ENCODE measurements at regions not wholly inside any gene's neighbourhood (a gene's known extent, or its start where the extent isn't known, plus 50 kb on each side); places are given as distances from the start of the nearest gene placed in this dataset.

DNA sequence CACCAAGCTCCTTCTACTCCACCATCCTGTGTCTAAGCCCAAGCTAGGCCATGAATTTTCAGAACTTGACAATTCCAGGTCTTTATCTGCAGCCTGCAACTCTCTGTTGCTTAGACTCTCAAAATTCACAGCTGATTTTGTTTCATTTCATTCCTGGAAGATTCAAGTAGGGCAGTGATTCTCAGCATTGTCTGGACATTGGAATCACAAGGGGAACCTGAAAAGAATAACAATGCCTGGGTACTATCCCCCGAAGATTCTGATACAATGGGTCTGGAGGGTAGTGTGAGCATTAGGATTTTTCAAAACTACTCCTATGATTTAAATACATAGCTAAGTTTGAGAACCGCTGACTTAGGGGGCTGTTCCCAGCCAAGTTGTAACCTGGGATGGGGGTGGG lies 534.7 kb upstream of the IL12A start:
- Histone ChIP-seq H3K36me3 (ENCODE audit: insufficient read depth, low read length) (no peaks in the 10 kb centered on the region), H3K4me1 (ENCODE audit: insufficient read depth, low read length) (no peaks in the 10 kb centered on the region), H3K27me3 (ENCODE audit: insufficient read depth, low read length) (no peaks in the 10 kb centered on the region), H3K4me3 (ENCODE audit: low read length in 2 of 2) (no peak overlapping the region), H3K9me3 (ENCODE audit: control insufficient read depth in 1 of 2, low read length in 2 of 2) (no peaks in the 10 kb centered on the region), H3K27ac (ENCODE audit: low read depth, low read length) (no peak overlapping the region)
- Mint-ChIP-seq H3K9me3 (no peaks in the 10 kb centered on the region), H3K4me3 (no peak overlapping the region), H3K36me3 (no peaks in the 10 kb centered on the region), H3K27ac (no peak overlapping the region), H3K4me1 (no peaks in the 10 kb centered on the region), H3K27me3 (peaks cover 0 to 1% of the 10 kb centered on the region in 2 donors)
- POLR2A ChIA-PET (ENCODE audit: partially characterized antibody), result no interaction called here
- CTCF ChIA-PET (ENCODE audit: partially characterized antibody), result no interaction called here
- intact Hi-C loops (cut with micrococcal nuclease), result no loop called here
- DNase-seq, result no peak

DNA sequence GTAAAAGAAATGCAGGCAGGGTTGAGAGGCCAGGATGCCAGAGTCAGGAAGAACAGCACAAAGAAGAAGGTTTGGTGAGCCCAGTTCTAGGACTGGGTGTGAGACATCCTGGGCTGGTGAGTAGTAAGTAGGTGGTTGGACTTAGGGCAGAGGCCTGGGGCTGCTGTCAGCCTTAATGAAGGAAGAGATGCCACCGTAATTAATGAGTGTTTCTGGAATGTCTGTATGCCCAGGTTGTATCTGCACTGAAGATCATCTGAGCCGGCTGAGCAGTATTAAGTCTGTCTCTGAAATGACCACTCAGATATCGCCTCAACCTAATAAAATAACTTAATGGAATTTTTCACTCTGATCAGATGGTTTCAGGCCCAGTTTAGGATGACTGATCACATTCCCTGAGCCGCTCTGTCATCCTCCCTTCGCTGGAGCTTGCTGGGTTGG lies 532.9 kb upstream of the IL12A start:
- Histone ChIP-seq H3K4me1 (ENCODE audit: insufficient read depth, low read length) (no peaks in the 10 kb centered on the region), H3K27ac (ENCODE audit: low read depth, low read length) (no peak overlapping the region), H3K9me3 (ENCODE audit: control insufficient read depth in 1 of 2, low read length in 2 of 2) (no peaks in the 10 kb centered on the region), H3K4me3 (ENCODE audit: low read length in 2 of 2) (no peak overlapping the region), H3K27me3 (ENCODE audit: insufficient read depth, low read length) (no peaks in the 10 kb centered on the region), H3K36me3 (ENCODE audit: insufficient read depth, low read length) (no peaks in the 10 kb centered on the region)
- ChIA-PET CTCF (ENCODE audit: partially characterized antibody) (no interaction called here), POLR2A (ENCODE audit: partially characterized antibody) (no interaction called here)
- no peaks in the 10 kb centered on the region for H3K4me1 Mint-ChIP-seq
- no peak overlapping the region for H3K4me3 Mint-ChIP-seq
- no peaks in the 10 kb centered on the region for H3K36me3 Mint-ChIP-seq
- intact Hi-C loops (cut with micrococcal nuclease), result no loop called here
- no peak overlapping the region for H3K27ac Mint-ChIP-seq
- H3K9me3 Mint-ChIP-seq, result peaks cover 0 to 3% (median 0%) of the 10 kb centered on the region in 8 donors
- DNase-seq, result no peak
- no peaks in the 10 kb centered on the region for H3K27me3 Mint-ChIP-seq

DNA sequence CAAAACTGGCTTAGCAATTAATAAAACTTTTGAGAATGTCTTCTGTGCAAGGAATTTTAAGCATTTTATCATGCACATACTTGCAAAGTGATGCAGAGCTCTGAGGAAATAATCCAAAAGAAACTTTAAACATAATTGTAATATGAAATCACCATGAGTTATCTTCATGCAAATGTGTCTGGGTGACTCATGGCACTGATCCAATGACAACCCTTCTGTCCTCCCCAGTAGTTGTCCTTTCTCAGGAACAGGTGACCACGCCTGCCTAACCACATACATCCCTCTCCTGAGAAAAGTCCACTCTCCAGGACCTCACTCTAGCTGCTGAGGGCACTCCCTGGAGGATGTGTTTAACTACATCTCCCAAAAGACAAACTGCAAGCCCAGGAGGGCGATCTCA lies 530.6 kb upstream of the IL12A start:
- intact Hi-C loops (cut with micrococcal nuclease), result no loop called here

DNA sequence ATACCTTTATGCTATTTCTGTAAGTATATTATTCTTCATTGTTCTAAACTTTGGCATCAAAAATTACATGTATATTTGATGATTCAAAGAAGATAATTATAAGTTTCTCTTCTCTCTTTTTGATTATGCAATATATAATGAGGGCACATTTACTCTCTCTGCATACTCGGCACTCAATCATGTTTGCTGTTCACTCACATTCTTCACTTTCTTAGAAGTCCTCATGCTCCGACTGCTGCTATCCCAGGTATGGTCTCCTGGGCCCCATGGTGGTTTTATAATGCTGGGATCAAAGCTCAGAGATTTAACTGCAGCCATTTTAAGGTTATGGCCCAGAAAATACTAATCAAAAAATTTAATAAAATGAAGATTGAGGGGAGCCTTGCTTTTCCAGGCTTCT lies 529.7 kb upstream of the IL12A start:
- Histone ChIP-seq H3K27ac (ENCODE audit: low read depth, low read length) (no peak overlapping the region), H3K4me1 (ENCODE audit: insufficient read depth, low read length) (no peaks in the 10 kb centered on the region), H3K4me3 (ENCODE audit: low read length in 2 of 2) (no peak overlapping the region), H3K27me3 (ENCODE audit: insufficient read depth, low read length) (no peaks in the 10 kb centered on the region), H3K9me3 (ENCODE audit: control insufficient read depth in 1 of 2, low read length in 2 of 2) (no peaks in the 10 kb centered on the region), H3K36me3 (ENCODE audit: insufficient read depth, low read length) (no peaks in the 10 kb centered on the region)
- ChIA-PET CTCF (ENCODE audit: partially characterized antibody) (no interaction called here), POLR2A (ENCODE audit: partially characterized antibody) (no interaction called here)
- peaks cover 0 to 5% (median 0%) of the 10 kb centered on the region in 8 donors for H3K9me3 Mint-ChIP-seq
- no peak overlapping the region for H3K27ac Mint-ChIP-seq
- no peak overlapping the region for H3K4me3 Mint-ChIP-seq
- intact Hi-C loops (cut with micrococcal nuclease), result no loop called here
- no peaks in the 10 kb centered on the region for H3K4me1 Mint-ChIP-seq
- no peak for DNase-seq
- H3K27me3 Mint-ChIP-seq, result no peaks in the 10 kb centered on the region
- no peaks in the 10 kb centered on the region for H3K36me3 Mint-ChIP-seq

More for the DNA sequence above, 530.6 kb upstream of the IL12A start:
- no peak for DNase-seq
- ChIA-PET CTCF (ENCODE audit: partially characterized antibody) (no interaction called here), POLR2A (ENCODE audit: partially characterized antibody) (no interaction called here)
- no peak overlapping the region for H3K27ac ChIP-seq (ENCODE audit: low read depth, low read length)
- no peaks in the 10 kb centered on the region for H3K27me3 ChIP-seq (ENCODE audit: insufficient read depth, low read length)
- no peaks in the 10 kb centered on the region for H3K27me3 Mint-ChIP-seq
- no peaks in the 10 kb centered on the region for H3K9me3 ChIP-seq (ENCODE audit: control insufficient read depth in 1 of 2, low read length in 2 of 2)
- peaks cover 0 to 5% (median 0%) of the 10 kb centered on the region in 8 donors for H3K9me3 Mint-ChIP-seq
- no peak overlapping the region for H3K27ac Mint-ChIP-seq
- no peaks in the 10 kb centered on the region for H3K36me3 Mint-ChIP-seq
- no peaks in the 10 kb centered on the region for H3K4me1 ChIP-seq (ENCODE audit: insufficient read depth, low read length)
- no peaks in the 10 kb centered on the region for H3K36me3 ChIP-seq (ENCODE audit: insufficient read depth, low read length)
- H3K4me3 ChIP-seq (ENCODE audit: low read length in 2 of 2), result no peak overlapping the region
- H3K4me1 Mint-ChIP-seq, result no peaks in the 10 kb centered on the region
- H3K4me3 Mint-ChIP-seq, result no peak overlapping the region

DNA sequence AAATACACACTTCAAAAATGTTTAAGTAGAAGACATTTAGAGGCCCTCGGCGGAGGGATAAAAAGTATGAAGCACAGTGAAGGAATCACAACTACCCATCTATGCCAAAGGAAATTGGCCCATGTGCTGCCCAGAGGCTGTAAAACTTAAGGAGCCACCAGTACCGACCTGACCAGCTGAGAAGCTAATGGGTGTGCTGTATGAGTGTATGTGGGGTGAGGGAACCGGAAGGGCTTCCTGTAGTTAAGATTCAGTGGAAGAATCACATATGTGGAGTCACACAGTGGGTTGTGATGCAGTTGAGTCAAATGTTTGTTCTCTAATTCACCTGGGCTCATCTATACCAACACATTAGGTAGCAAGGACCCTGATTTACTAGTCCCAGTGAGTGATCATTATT lies 516.0 kb upstream of the IL12A start:
- H3K27ac Mint-ChIP-seq, result no peak overlapping the region
- no peak overlapping the region for H3K4me3 Mint-ChIP-seq
- no peaks in the 10 kb centered on the region for H3K27me3 Mint-ChIP-seq
- Histone ChIP-seq H3K27ac (ENCODE audit: low read depth, low read length) (no peak overlapping the region), H3K4me1 (ENCODE audit: insufficient read depth, low read length) (no peaks in the 10 kb centered on the region), H3K27me3 (ENCODE audit: insufficient read depth, low read length) (no peaks in the 10 kb centered on the region), H3K36me3 (ENCODE audit: insufficient read depth, low read length) (no peaks in the 10 kb centered on the region), H3K4me3 (ENCODE audit: low read length in 2 of 2) (no peak overlapping the region), H3K9me3 (ENCODE audit: control insufficient read depth in 1 of 2, low read length in 2 of 2) (no peaks in the 10 kb centered on the region)
- ChIA-PET CTCF (ENCODE audit: partially characterized antibody) (no interaction called here), POLR2A (ENCODE audit: partially characterized antibody) (no interaction called here)
- intact Hi-C loops (cut with micrococcal nuclease), result no loop called here
- no peak for DNase-seq
- no peaks in the 10 kb centered on the region for H3K36me3 Mint-ChIP-seq
- H3K9me3 Mint-ChIP-seq, result peaks cover 0 to 6% (median 0%) of the 10 kb centered on the region in 8 donors
- no peaks in the 10 kb centered on the region for H3K4me1 Mint-ChIP-seq

DNA sequence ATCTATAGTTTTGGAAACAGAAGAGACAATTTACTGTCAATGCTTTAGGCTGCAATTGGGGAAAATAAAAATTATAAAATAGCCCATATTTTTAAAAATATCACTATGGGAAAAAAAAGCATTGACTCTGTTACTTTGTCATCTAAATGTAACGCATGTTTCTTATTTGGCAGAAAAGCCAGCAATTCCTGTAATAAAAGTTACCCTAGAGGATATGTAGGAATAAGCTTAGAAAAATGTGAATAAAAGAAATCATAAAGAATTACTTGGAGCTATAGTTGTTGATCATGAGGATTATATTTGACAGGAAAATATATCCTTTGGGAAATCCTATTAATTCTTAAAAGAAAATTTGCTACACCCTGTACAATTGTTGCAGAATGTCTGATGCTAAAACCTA lies 515.4 kb upstream of the IL12A start:
- intact Hi-C loops (cut with micrococcal nuclease), result no loop called here
- DNase-seq, result no peak
- no peak overlapping the region for H3K27ac ChIP-seq (ENCODE audit: low read depth, low read length)
- no peaks in the 10 kb centered on the region for H3K4me1 ChIP-seq (ENCODE audit: insufficient read depth, low read length)
- H3K36me3 ChIP-seq (ENCODE audit: insufficient read depth, low read length), result no peaks in the 10 kb centered on the region
- POLR2A ChIA-PET (ENCODE audit: partially characterized antibody), result no interaction called here
- Mint-ChIP-seq H3K9me3 (peaks cover 0 to 7% (median 1%) of the 10 kb centered on the region in 8 donors), H3K4me3 (no peak overlapping the region), H3K27ac (no peak overlapping the region), H3K27me3 (no peaks in the 10 kb centered on the region), H3K4me1 (no peaks in the 10 kb centered on the region), H3K36me3 (no peaks in the 10 kb centered on the region)
- H3K9me3 ChIP-seq (ENCODE audit: control insufficient read depth in 1 of 2, low read length in 2 of 2), result no peaks in the 10 kb centered on the region
- no peaks in the 10 kb centered on the region for H3K27me3 ChIP-seq (ENCODE audit: insufficient read depth, low read length)
- H3K4me3 ChIP-seq (ENCODE audit: low read length in 2 of 2), result no peak overlapping the region
- CTCF ChIA-PET (ENCODE audit: partially characterized antibody), result no interaction called here

DNA sequence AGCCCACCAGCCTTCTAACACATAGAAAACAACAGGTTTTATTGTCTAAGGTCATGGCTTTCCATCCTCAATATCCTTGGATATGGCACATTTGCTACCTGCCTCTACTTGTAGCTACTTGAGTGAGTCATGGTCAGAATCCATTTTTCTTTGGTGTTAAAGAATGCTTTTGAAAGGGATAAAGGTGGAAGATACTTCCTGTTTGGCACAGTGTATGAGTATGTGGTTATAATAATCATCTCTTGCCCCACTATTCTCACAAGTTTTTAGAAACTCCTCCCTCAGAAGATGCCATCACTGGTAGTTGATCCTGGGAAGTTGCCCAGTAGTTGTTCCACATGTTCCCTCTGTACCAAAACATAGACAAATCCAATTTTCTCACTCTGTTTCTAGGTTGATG lies 508.6 kb upstream of the IL12A start:
- Mint-ChIP-seq H3K27me3 (no peaks in the 10 kb centered on the region), H3K4me1 (no peaks in the 10 kb centered on the region), H3K36me3 (no peaks in the 10 kb centered on the region), H3K4me3 (no peak overlapping the region), H3K9me3 (peaks cover 0 to 18% (median 4%) of the 10 kb centered on the region in 8 donors), H3K27ac (no peak overlapping the region)
- Histone ChIP-seq H3K4me1 (ENCODE audit: insufficient read depth, low read length) (no peaks in the 10 kb centered on the region), H3K36me3 (ENCODE audit: insufficient read depth, low read length) (no peaks in the 10 kb centered on the region), H3K9me3 (ENCODE audit: control insufficient read depth in 1 of 2, low read length in 2 of 2) (no peaks in the 10 kb centered on the region), H3K27ac (ENCODE audit: low read depth, low read length) (no peak overlapping the region), H3K27me3 (ENCODE audit: insufficient read depth, low read length) (no peaks in the 10 kb centered on the region), H3K4me3 (ENCODE audit: low read length in 2 of 2) (no peak overlapping the region)
- no peak for DNase-seq
- ChIA-PET POLR2A (ENCODE audit: partially characterized antibody) (no interaction called here), CTCF (ENCODE audit: partially characterized antibody) (no interaction called here)
- intact Hi-C loops (cut with micrococcal nuclease), result no loop called here

DNA sequence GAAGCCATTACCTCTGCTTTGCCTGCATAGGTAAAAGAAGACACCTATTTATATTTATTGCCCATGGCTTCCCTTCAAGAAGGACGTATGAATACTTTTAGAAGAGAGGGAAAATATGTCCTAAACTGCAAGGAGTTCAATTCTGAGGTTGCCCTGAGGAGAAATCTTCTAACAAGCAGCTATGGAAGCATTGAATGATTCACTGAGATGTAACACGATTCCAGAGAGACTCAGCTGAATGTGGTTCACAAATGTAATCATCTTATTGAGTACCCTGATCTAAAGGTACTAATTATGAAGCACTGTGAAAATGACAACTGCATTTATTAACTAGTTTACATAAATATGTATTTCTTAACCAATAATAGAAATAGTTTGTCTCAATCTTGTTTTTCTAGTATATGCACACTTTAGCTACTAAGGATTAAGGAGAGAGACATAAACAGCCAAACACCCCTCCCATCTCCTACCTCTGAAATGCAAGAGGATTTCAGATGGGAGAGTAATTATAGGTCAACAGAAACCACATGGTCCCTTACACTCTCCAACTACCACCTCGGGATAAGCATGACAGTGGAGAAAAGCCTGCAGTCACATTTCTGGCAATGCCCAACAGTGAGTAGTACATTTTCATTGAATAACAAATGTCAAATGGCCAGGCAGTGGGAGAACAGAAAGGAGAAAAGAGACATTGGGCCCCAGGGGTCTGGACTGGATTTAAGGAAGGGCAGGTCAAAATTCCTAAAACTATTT lies 506.2 kb upstream of the IL12A start:
- H3K27ac Mint-ChIP-seq, result no peak overlapping the region
- H3K36me3 ChIP-seq (ENCODE audit: insufficient read depth, low read length), result no peaks in the 10 kb centered on the region
- no peak overlapping the region for H3K4me3 ChIP-seq (ENCODE audit: low read length in 2 of 2)
- no peaks in the 10 kb centered on the region for H3K9me3 ChIP-seq (ENCODE audit: control insufficient read depth in 1 of 2, low read length in 2 of 2)
- POLR2A ChIA-PET (ENCODE audit: partially characterized antibody), result no interaction called here
- H3K4me3 Mint-ChIP-seq, result no peak overlapping the region
- H3K9me3 Mint-ChIP-seq, result peaks cover 0 to 29% (median 4%) of the 10 kb centered on the region in 8 donors
- no peaks in the 10 kb centered on the region for H3K36me3 Mint-ChIP-seq
- H3K27me3 ChIP-seq (ENCODE audit: insufficient read depth, low read length), result no peaks in the 10 kb centered on the region
- H3K4me1 ChIP-seq (ENCODE audit: insufficient read depth, low read length), result no peaks in the 10 kb centered on the region
- H3K27me3 Mint-ChIP-seq, result no peaks in the 10 kb centered on the region
- no peak for DNase-seq
- CTCF ChIA-PET (ENCODE audit: partially characterized antibody), result no interaction called here
- intact Hi-C loops (cut with micrococcal nuclease), result no loop called here
- no peaks in the 10 kb centered on the region for H3K4me1 Mint-ChIP-seq
- H3K27ac ChIP-seq (ENCODE audit: low read depth, low read length), result no peak overlapping the region

Measured in CD4-positive, alpha-beta memory T cell (primary cell).